MM.1S (cell line): ENCODE measurements at regions not wholly inside any gene's neighbourhood (a gene's known extent, or its start where the extent isn't known, plus 50 kb on each side); places are given as distances from the start of the nearest gene placed in this dataset.

Experiments
- DNase-seq: peaks from one replicate; pipeline ENCODE4 v3.0.0-alpha.2; 2015
- H2AFZ ChIP-seq: fragments of 300-600 bp; sonication (generic); 2 replicates; pipeline ENCODE4 v1.6.0; 2016; ENCODE audit warnings: antibody characterized with exemption, low read length
- H3F3A ChIP-seq: fragments of 300-600 bp; sonication (generic); 2 replicates; pipeline ENCODE4 v1.6.1; 2016; ENCODE audit warnings: mild to moderate bottlenecking, antibody characterized with exemption, low read length, moderate library complexity, mixed read lengths; ENCODE audit not compliant: insufficient read depth
- H3K27ac ChIP-seq: fragments of 300-600 bp; sonication (generic); 2 replicates; pipeline ENCODE4 v1.5.1; 2016; ENCODE audit warnings: mild to moderate bottlenecking, low read length
- H3K27me3 ChIP-seq: fragments of 300-600 bp; sonication (generic); replicated peaks from 2 replicates; pipeline ENCODE4 v1.6.0; 2016; ENCODE audit warnings: low read length; ENCODE audit not compliant: insufficient read depth
- H3K36me3 ChIP-seq: fragments of 300-600 bp; sonication (generic); replicated peaks from 2 replicates; pipeline ENCODE4 v1.6.1; 2016; ENCODE audit warnings: mild to moderate bottlenecking, low read length, mixed read lengths; ENCODE audit not compliant: insufficient read depth
- H3K4me1 ChIP-seq: fragments of 300-600 bp; sonication (generic); 2 replicates; pipeline ENCODE4 v1.6.1; 2016; ENCODE audit warnings: low read length, mixed read lengths
- H3K4me2 ChIP-seq: fragments of 300-600 bp; sonication (generic); 2 replicates; pipeline ENCODE4 v1.6.0; 2016; ENCODE audit warnings: low read depth, low read length
- H3K4me3 ChIP-seq: fragments of 300-600 bp; sonication (generic); 2 replicates; pipeline ENCODE4 v1.5.1; 2016; ENCODE audit warnings: low read length, mixed read lengths
- H3K79me2 ChIP-seq: fragments of 300-600 bp; sonication (generic); 2 replicates; pipeline ENCODE4 v1.6.1; 2016; ENCODE audit warnings: mixed run types, low read length, mixed read lengths
- H3K9ac ChIP-seq: fragments of 300-600 bp; sonication (generic); 2 replicates; pipeline ENCODE4 v1.6.1; 2016; ENCODE audit warnings: low read length, mixed read lengths
- H3K9me2 ChIP-seq: fragments of 300-600 bp; sonication (generic); replicated peaks from 2 replicates; pipeline ENCODE4 v1.6.1; 2016; ENCODE audit warnings: mild to moderate bottlenecking, low read length, mixed read lengths; ENCODE audit not compliant: insufficient read depth
- H3K9me3 ChIP-seq: fragments of 300-600 bp; sonication (generic); replicated peaks from 2 replicates; pipeline ENCODE4 v1.6.1; 2016; ENCODE audit warnings: mild to moderate bottlenecking, low read length, mixed read lengths; ENCODE audit not compliant: insufficient read depth
- H4K20me1 ChIP-seq: fragments of 300-600 bp; sonication (generic); 2 replicates; pipeline ENCODE4 v1.6.1; 2016; ENCODE audit warnings: mild to moderate bottlenecking, low read length, moderate library complexity, mixed read lengths; ENCODE audit not compliant: insufficient read depth
- EZH2 ChIP-seq: fragments of 300-600 bp; sonication (generic); optimal IDR thresholded peaks from 2 replicates; pipeline ENCODE3; 2017; ENCODE audit warnings: low read depth, mild to moderate bottlenecking, antibody characterized with exemption, low read length, mixed read lengths
- EZH2phosphoT487 ChIP-seq: fragments of 300-600 bp; sonication (generic); IDR thresholded peaks from 2 replicates; pipeline ENCODE4 v1.6.1; 2018; ENCODE audit warnings: antibody characterized with exemption, low read length
- TF ChIP-seq, protein P1 (sequence below): fragments of 300-600 bp; sonication (generic); IDR thresholded peaks from 2 replicates; pipeline ENCODE4 v1.5.1; 2016; ENCODE audit warnings: antibody characterized with exemption, low read length, mixed read lengths

DNA sequence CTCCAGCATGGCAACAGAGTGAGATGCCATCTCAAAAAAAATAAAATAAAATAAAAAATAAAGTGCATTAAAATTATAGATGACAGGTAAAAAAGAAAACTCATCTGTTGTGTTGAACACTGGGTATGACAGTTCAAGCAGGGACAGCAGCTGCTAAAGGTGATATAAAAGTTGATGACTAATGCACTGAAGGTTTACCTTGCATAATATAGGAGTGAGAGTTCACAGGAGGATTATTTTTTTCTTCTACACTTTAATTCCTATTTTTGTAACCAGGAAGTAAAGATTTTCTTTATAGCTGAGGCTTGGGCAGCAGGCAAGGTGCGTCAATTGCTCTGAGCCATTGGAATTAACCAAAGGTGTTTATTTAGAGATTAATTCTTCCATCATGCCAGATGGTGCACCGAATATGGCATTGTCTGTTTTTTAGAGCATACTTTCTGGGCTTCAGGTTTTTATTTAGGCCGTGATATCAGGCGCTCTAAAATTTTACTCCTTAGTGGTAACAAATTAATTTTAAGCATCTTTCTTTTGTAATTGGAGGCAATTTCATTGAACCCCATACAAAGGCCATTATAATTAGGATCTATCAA is 337.0 kb upstream of the SLC10A2 start:
- Histone ChIP-seq H3K9ac (no peak overlapping the region), H3K9me3 (no peaks in the 10 kb centered on the region), H3F3A (no peaks in the 10 kb centered on the region), H3K27me3 (no peaks in the 10 kb centered on the region), H4K20me1 (no peaks in the 10 kb centered on the region), H2AFZ (no peak overlapping the region), H3K4me2 (no peak overlapping the region), H3K36me3 (no peaks in the 10 kb centered on the region), H3K79me2 (no peaks in the 10 kb centered on the region), H3K4me3 (no peak overlapping the region), H3K4me1 (no peaks in the 10 kb centered on the region), H3K9me2 (no peaks in the 10 kb centered on the region), H3K27ac (no peak overlapping the region)
- TF ChIP-seq EZH2, result no peak
- no peak for TF ChIP-seq EZH2phosphoT487
- TF ChIP-seq, protein P1, sequence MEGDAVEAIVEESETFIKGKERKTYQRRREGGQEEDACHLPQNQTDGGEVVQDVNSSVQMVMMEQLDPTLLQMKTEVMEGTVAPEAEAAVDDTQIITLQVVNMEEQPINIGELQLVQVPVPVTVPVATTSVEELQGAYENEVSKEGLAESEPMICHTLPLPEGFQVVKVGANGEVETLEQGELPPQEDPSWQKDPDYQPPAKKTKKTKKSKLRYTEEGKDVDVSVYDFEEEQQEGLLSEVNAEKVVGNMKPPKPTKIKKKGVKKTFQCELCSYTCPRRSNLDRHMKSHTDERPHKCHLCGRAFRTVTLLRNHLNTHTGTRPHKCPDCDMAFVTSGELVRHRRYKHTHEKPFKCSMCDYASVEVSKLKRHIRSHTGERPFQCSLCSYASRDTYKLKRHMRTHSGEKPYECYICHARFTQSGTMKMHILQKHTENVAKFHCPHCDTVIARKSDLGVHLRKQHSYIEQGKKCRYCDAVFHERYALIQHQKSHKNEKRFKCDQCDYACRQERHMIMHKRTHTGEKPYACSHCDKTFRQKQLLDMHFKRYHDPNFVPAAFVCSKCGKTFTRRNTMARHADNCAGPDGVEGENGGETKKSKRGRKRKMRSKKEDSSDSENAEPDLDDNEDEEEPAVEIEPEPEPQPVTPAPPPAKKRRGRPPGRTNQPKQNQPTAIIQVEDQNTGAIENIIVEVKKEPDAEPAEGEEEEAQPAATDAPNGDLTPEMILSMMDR, result no peak
- DNase-seq, result no peak

DNA sequence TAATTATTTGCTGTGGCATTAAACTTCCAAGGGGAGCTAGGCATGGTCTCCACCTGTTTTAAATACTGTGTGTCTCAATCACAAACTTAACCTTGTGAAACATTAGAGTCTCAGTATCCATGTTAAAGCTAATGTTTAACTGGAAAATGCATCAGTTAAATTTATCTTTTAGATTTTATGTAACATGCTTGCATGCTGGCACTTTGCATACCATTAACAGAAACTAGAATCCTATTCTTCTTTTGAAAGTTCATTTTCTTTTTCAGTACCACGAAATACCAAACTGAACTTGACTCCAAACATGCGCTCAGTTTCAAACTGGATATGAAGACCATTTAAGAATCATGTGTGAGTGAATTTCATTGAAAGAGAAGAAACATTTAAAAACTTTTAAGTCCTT is 328.9 kb upstream of the SLC10A2 start:
- no peak overlapping the region for H3K9ac ChIP-seq
- no peaks in the 10 kb centered on the region for H3K27me3 ChIP-seq
- H4K20me1 ChIP-seq, result no peaks in the 10 kb centered on the region
- DNase-seq, result no peak
- TF ChIP-seq EZH2, result no peak
- TF ChIP-seq, protein P1, result no peak
- TF ChIP-seq EZH2phosphoT487, result no peak
- no peak overlapping the region for H3K4me3 ChIP-seq
- H3K79me2 ChIP-seq, result no peaks in the 10 kb centered on the region
- H3K27ac ChIP-seq, result no peak overlapping the region
- H3F3A ChIP-seq, result no peaks in the 10 kb centered on the region
- no peaks in the 10 kb centered on the region for H3K9me3 ChIP-seq
- no peak overlapping the region for H3K4me2 ChIP-seq
- H3K9me2 ChIP-seq, result no peaks in the 10 kb centered on the region
- no peak overlapping the region for H2AFZ ChIP-seq
- H3K36me3 ChIP-seq, result no peaks in the 10 kb centered on the region
- H3K4me1 ChIP-seq, result no peaks in the 10 kb centered on the region

DNA sequence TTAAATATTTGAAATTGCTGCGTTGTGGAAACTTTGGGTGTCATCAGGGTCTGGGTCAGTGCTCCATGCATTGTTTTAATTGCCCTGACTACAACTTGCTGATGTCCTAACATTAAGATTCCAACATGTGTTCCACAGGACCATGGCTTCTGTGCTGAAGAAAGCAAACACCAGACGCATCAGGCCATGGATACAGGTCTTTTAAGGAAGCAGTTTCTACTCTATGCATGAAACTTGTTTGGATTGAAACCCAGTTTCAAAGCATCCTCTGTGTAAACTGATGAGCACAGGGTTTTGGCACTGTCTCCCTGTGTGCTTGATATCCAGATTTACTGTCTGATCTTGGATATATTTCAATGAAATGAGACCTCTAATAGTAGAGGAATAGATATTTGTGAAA is 328.4 kb upstream of the SLC10A2 start:
- H4K20me1 ChIP-seq, result no peaks in the 10 kb centered on the region
- no peaks in the 10 kb centered on the region for H3K9me3 ChIP-seq
- no peak overlapping the region for H2AFZ ChIP-seq
- H3K4me3 ChIP-seq, result no peak overlapping the region
- DNase-seq, result no peak
- H3K4me2 ChIP-seq, result no peak overlapping the region
- H3K9ac ChIP-seq, result no peak overlapping the region
- no peaks in the 10 kb centered on the region for H3F3A ChIP-seq
- H3K9me2 ChIP-seq, result no peaks in the 10 kb centered on the region
- no peaks in the 10 kb centered on the region for H3K36me3 ChIP-seq
- TF ChIP-seq, protein P1, result no peak
- no peaks in the 10 kb centered on the region for H3K79me2 ChIP-seq
- no peak overlapping the region for H3K27ac ChIP-seq
- no peaks in the 10 kb centered on the region for H3K4me1 ChIP-seq
- no peaks in the 10 kb centered on the region for H3K27me3 ChIP-seq
